ENCODE measurements at regions not wholly inside any gene's neighbourhood (a gene's known extent, or its start where the extent isn't known, plus 50 kb on each side); places are given as distances from the start of the nearest gene placed in this dataset.

GRCh38 chr2:149781263-149781808, 193.8 kb upstream of the MMADHC start:
- DNase-seq (ENCODE audit: low spot score): no peak
- in situ Hi-C loops (cut with MboI; ENCODE audit: low pct_unique_long_range_greater_than_20kb, low sequenced_read_pairs, unreplicated experiment): no loop called here
- TF ChIP-seq CTCF (IDR thresholded peaks at IDR 0.05; ENCODE audit: extremely low read depth, insufficient read depth, missing control alignments): no peak

GRCh38 chr2:149773006-149773405, 185.4 kb upstream of the MMADHC start:
- in situ Hi-C loops (cut with MboI; ENCODE audit: low pct_unique_long_range_greater_than_20kb, low sequenced_read_pairs, unreplicated experiment): no loop called here
- TF ChIP-seq CTCF (IDR thresholded peaks at IDR 0.05; ENCODE audit: extremely low read depth, insufficient read depth, missing control alignments): no peak
- DNase-seq (ENCODE audit: low spot score): no peak

GRCh38 chr2:149768320-149768799, 180.8 kb upstream of the MMADHC start:
- no peak for DNase-seq (ENCODE audit: low spot score)
- TF ChIP-seq CTCF (IDR thresholded peaks at IDR 0.05; ENCODE audit: extremely low read depth, insufficient read depth, missing control alignments): no peak
- in situ Hi-C loops (cut with MboI; ENCODE audit: low pct_unique_long_range_greater_than_20kb, low sequenced_read_pairs, unreplicated experiment): no loop called here

GRCh38 chr2:149767516-149767974, 180.0 kb upstream of the MMADHC start:
- in situ Hi-C loops (cut with MboI; ENCODE audit: low pct_unique_long_range_greater_than_20kb, low sequenced_read_pairs, unreplicated experiment): no loop called here
- no peak for TF ChIP-seq CTCF (IDR thresholded peaks at IDR 0.05; ENCODE audit: extremely low read depth, insufficient read depth, missing control alignments)
- DNase-seq (ENCODE audit: low spot score): no peak

GRCh38 chr2:149766339-149766738, 178.8 kb upstream of the MMADHC start:
- DNase-seq (ENCODE audit: low spot score): no peak
- no peak for TF ChIP-seq CTCF (IDR thresholded peaks at IDR 0.05; ENCODE audit: extremely low read depth, insufficient read depth, missing control alignments)
- in situ Hi-C loops (cut with MboI; ENCODE audit: low pct_unique_long_range_greater_than_20kb, low sequenced_read_pairs, unreplicated experiment): no loop called here

- in situ Hi-C loops (cut with MboI; ENCODE audit: low pct_unique_long_range_greater_than_20kb, low sequenced_read_pairs, unreplicated experiment): no loop called here
- no peak for TF ChIP-seq CTCF (IDR thresholded peaks at IDR 0.05; ENCODE audit: extremely low read depth, insufficient read depth, missing control alignments)
- no peak for DNase-seq (ENCODE audit: low spot score)
Observed at GRCh38 chr2:149765636-149766035, 178.1 kb upstream of the MMADHC start.

All from GM13977 (cell line).